DOHH2 (cell line): ENCODE measurements at regions not wholly inside any gene's neighbourhood (a gene's known extent, or its start where the extent isn't known, plus 50 kb on each side); places are given as distances from the start of the nearest gene placed in this dataset.

Experiments
- EZH2phosphoT487 ChIP-seq: fragments of 200-600 bp; sonication (generic); IDR thresholded peaks from 2 replicates; pipeline ENCODE4 v1.6.1; 2017; ENCODE audit warnings: borderline replicate concordance, mild to moderate bottlenecking, antibody characterized with exemption, low read length, moderate library complexity, mixed read lengths
- TF ChIP-seq, protein P1 (sequence below): fragments of 200-600 bp; sonication (generic); IDR thresholded peaks from one replicate; pipeline ENCODE4 v1.5.1; 2014; ENCODE audit warnings: antibody characterized with exemption, mild to moderate bottlenecking, low read depth, low read length; ENCODE audit not compliant: poor library complexity, severe bottlenecking

GRCh38 chr9:116096046-116096445 lies 57.5 kb upstream of the PAPPA start:
- TF ChIP-seq, protein P1, sequence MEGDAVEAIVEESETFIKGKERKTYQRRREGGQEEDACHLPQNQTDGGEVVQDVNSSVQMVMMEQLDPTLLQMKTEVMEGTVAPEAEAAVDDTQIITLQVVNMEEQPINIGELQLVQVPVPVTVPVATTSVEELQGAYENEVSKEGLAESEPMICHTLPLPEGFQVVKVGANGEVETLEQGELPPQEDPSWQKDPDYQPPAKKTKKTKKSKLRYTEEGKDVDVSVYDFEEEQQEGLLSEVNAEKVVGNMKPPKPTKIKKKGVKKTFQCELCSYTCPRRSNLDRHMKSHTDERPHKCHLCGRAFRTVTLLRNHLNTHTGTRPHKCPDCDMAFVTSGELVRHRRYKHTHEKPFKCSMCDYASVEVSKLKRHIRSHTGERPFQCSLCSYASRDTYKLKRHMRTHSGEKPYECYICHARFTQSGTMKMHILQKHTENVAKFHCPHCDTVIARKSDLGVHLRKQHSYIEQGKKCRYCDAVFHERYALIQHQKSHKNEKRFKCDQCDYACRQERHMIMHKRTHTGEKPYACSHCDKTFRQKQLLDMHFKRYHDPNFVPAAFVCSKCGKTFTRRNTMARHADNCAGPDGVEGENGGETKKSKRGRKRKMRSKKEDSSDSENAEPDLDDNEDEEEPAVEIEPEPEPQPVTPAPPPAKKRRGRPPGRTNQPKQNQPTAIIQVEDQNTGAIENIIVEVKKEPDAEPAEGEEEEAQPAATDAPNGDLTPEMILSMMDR, result no peak
- no peak for TF ChIP-seq EZH2phosphoT487
